ENCODE measurements at regions not wholly inside any gene's neighbourhood (a gene's known extent, or its start where the extent isn't known, plus 50 kb on each side); places are given as distances from the start of the nearest gene placed in this dataset.
A peak's percentile ranks its signal among the peaks of the same experiment; 100 is the strongest.
"Not testable (repeated sequence)": the region's sequence is repeated elsewhere in the genome, so short reads cannot be mapped to it uniquely, and the experiment has no call there.

- ChIA-PET POLR2A (no interaction called here), CTCF (no interaction called here)
- no peak for DNase-seq (ENCODE audit: extremely low spot score)
- TF ChIP-seq CTBP1 (IDR thresholded peaks at IDR 0.05; ENCODE audit: borderline replicate concordance) (no peak), NFRKB (IDR thresholded peaks at IDR 0.05) (no peak), L3MBTL2 (conservative IDR thresholded peaks at IDR 0.05) (no peak), FOXK2 (IDR thresholded peaks at IDR 0.05) (no peak), ELF4 (IDR thresholded peaks at IDR 0.05) (no peak), FOXA1 (IDR thresholded peaks at IDR 0.05) (no peak), SP1 (IDR thresholded peaks at IDR 0.05) (no peak), TARDBP (IDR thresholded peaks at IDR 0.05) (no peak), FOXM1 (IDR thresholded peaks at IDR 0.05; ENCODE audit: borderline replicate concordance) (no peak), ZNF384 (IDR thresholded peaks at IDR 0.05) (no peak), HDGF (IDR thresholded peaks at IDR 0.05; ENCODE audit: borderline replicate concordance) (no peak), LEF1 (IDR thresholded peaks at IDR 0.05; ENCODE audit: borderline replicate concordance) (no peak), ARNT (IDR thresholded peaks at IDR 0.05) (no peak), BHLHE40 (IDR thresholded peaks at IDR 0.05; ENCODE audit: borderline replicate concordance) (no peak), SUZ12 (IDR thresholded peaks at IDR 0.05) (no peak)
- TF ChIP-seq, protein P1, sequence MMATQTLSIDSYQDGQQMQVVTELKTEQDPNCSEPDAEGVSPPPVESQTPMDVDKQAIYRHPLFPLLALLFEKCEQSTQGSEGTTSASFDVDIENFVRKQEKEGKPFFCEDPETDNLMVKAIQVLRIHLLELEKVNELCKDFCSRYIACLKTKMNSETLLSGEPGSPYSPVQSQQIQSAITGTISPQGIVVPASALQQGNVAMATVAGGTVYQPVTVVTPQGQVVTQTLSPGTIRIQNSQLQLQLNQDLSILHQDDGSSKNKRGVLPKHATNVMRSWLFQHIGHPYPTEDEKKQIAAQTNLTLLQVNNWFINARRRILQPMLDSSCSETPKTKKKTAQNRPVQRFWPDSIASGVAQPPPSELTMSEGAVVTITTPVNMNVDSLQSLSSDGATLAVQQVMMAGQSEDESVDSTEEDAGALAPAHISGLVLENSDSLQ (IDR thresholded peaks at IDR 0.05) = no peak
Measured at GRCh38 chr1:208731981-208732821, 488.0 kb upstream of the PLXNA2 start.

DNA sequence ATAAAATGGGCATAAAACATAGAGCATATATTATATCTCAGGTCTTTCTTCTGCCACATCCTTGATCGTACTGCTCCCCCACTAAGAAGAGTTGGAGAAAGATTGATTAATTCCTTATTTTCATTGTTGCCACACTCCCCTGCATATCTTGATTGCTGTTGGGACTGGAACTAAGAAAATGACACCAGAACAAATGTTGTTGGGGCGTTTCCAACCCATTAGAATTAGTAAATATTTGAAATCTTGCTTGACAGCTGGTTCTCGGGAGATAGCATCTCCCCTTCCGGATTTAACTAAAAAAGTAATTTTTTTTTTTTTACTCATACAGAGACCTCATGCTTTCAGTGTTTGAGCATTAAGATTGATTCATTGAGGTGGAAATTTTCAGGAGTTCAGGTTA, 493.0 kb upstream of the PLXNA2 start:
- ChIA-PET CTCF (no interaction called here), POLR2A (no interaction called here)
- DNase-seq (ENCODE audit: extremely low spot score) = no peak
- TF ChIP-seq FOXK2 (IDR thresholded peaks at IDR 0.05) = no peak

- DNase-seq (ENCODE audit: extremely low spot score) = no peak
- CTCF ChIA-PET = no interaction called here
- POLR2A ChIA-PET = no interaction called here
- TF ChIP-seq ARNT (IDR thresholded peaks at IDR 0.05) (no peak), NFRKB (IDR thresholded peaks at IDR 0.05) (no peak)
Measured at GRCh38 chr1:208737922-208738321, 493.7 kb upstream of the PLXNA2 start.

DNA sequence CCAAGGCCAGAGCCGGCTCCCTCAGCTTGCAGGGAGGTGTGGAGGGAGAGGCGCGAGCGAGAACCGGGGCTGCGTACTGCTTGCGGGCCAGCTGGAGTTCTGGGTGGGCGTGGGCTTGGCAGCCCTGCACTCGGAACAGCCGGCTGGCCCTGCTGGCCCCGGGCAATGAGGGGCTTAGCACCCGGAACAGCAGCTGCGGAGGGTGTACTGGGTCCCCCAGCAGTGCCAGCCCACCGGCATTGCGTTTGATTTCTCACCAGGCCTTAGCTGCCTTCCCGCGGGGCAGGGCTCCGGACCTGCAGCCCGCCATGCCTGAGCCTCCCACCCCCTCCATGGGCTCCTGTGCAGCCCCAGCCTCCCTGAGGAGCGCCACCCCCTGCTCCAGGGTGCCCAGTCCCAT, 495.5 kb upstream of the PLXNA2 start:
- DNase-seq (ENCODE audit: extremely low spot score); POLR2A ChIA-PET: not testable (repeated sequence)

DNA sequence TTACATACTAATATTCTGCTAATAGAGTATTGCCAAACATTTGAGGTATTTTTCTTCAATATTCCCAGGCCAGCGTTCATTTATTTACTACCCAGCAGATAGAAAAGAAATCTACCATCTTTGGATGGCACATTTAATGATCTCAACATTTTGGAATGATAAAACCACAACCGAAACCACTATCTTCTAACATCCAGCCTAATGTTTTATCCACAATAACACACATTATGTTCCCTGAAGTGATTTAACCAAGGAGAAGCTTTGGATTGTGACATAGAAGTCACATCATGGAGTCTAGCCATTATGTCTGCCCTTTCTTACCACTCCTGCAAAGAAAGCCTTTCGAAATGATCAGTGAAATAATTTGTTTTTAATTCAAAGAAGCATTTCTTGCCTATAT, 497.1 kb upstream of the PLXNA2 start:
- POLR2A ChIA-PET = no interaction called here
- DNase-seq (ENCODE audit: extremely low spot score) = no peak

More for the DNA sequence above, 495.5 kb upstream of the PLXNA2 start:
- CTCF ChIA-PET = not testable (repeated sequence)

DNA sequence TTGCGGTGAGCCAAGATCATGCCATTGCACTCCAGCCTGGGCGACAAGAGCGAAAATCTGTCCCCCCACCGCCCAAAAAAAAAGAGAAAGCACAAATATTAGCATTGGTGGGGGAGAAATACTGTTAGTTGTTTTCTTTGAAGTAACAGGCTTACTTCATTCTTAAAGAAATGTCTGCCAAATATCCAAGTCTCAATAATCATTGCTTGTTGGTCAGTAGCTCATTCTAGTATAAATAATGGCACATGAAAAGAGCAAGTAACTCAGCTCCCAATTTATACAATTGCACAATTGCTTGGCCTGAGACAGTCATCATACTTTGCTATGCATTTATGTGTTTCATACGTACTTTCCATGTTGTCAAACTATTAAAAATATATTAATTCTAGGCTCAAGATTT, 499.2 kb upstream of the PLXNA2 start:
- ChIA-PET POLR2A (no interaction called here), CTCF (no interaction called here)
- DNase-seq (ENCODE audit: extremely low spot score) = no peak
- TF ChIP-seq, protein P1 (IDR thresholded peaks at IDR 0.05) = no peak
- TF ChIP-seq FOXM1 (IDR thresholded peaks at IDR 0.05; ENCODE audit: borderline replicate concordance) (no peak), ARNT (IDR thresholded peaks at IDR 0.05) (no peak), HDGF (IDR thresholded peaks at IDR 0.05; ENCODE audit: borderline replicate concordance) (no peak), FOXA1 (IDR thresholded peaks at IDR 0.05) (no peak), TARDBP (IDR thresholded peaks at IDR 0.05) (no peak), CTBP1 (IDR thresholded peaks at IDR 0.05; ENCODE audit: borderline replicate concordance) (no peak), SP1 (IDR thresholded peaks at IDR 0.05) (no peak), BHLHE40 (IDR thresholded peaks at IDR 0.05; ENCODE audit: borderline replicate concordance) (no peak), NFRKB (IDR thresholded peaks at IDR 0.05) (no peak), SUZ12 (IDR thresholded peaks at IDR 0.05) (no peak), LEF1 (IDR thresholded peaks at IDR 0.05; ENCODE audit: borderline replicate concordance) (no peak), L3MBTL2 (conservative IDR thresholded peaks at IDR 0.05) (no peak)

More for the DNA sequence above, 497.1 kb upstream of the PLXNA2 start:
- TF ChIP-seq FOXK2 (IDR thresholded peaks at IDR 0.05) (no peak), TARDBP (IDR thresholded peaks at IDR 0.05) (no peak), ARNT (IDR thresholded peaks at IDR 0.05) (no peak), FOXM1 (IDR thresholded peaks at IDR 0.05; ENCODE audit: borderline replicate concordance) (no peak), FOXA1 (IDR thresholded peaks at IDR 0.05) (no peak), ZNF384 (IDR thresholded peaks at IDR 0.05) (no peak), CTBP1 (IDR thresholded peaks at IDR 0.05; ENCODE audit: borderline replicate concordance) (no peak), SP1 (IDR thresholded peaks at IDR 0.05) (no peak), ELF4 (IDR thresholded peaks at IDR 0.05) (no peak)
- TF ChIP-seq, protein P1 (IDR thresholded peaks at IDR 0.05) = no peak
- CTCF ChIA-PET = no interaction called here

DNA sequence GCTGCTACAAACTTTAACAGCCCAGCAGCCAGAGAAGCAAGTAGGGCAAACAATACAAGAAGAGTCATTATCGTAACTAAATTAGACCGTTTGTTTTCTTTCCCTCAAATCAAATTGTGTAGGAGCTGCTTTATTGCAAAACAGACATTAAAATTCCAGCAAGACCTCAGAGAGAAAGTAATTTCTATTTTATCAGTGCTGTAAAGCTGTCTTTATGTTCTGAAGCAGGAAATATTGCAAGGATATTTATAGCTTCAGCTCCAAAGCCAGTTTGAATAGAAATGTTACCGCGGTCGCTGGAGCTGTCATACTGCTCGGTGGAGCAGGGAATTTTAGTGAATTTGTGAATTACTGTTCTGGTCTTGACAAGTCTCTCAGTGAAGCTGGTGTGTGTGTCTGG, 503.8 kb upstream of the PLXNA2 start:
- TF ChIP-seq ZNF384 (IDR thresholded peaks at IDR 0.05) (no peak), FOXA1 (IDR thresholded peaks at IDR 0.05) (no peak), SUZ12 (IDR thresholded peaks at IDR 0.05) (no peak), FOXK2 (IDR thresholded peaks at IDR 0.05) (no peak), LEF1 (IDR thresholded peaks at IDR 0.05; ENCODE audit: borderline replicate concordance) (no peak), TARDBP (IDR thresholded peaks at IDR 0.05) (no peak), ARNT (IDR thresholded peaks at IDR 0.05) (no peak), BHLHE40 (IDR thresholded peaks at IDR 0.05; ENCODE audit: borderline replicate concordance) (no peak), HDGF (IDR thresholded peaks at IDR 0.05; ENCODE audit: borderline replicate concordance) (no peak), NFRKB (IDR thresholded peaks at IDR 0.05) (no peak), CTBP1 (IDR thresholded peaks at IDR 0.05; ENCODE audit: borderline replicate concordance) (peak; percentile 15; the same call in 1 of the 2 replicates), L3MBTL2 (conservative IDR thresholded peaks at IDR 0.05) (no peak), SP1 (IDR thresholded peaks at IDR 0.05) (no peak), FOXM1 (IDR thresholded peaks at IDR 0.05; ENCODE audit: borderline replicate concordance) (no peak), ELF4 (IDR thresholded peaks at IDR 0.05) (no peak)
- TF ChIP-seq, protein P1 (IDR thresholded peaks at IDR 0.05) = peak; percentile 78; the same call in 1 of the 2 replicates
- ChIA-PET POLR2A (no interaction called here), CTCF (interaction anchor here (0.7 kb wide), 1 partner anchor 279 kb away, joined by 3 read pairs; no protein-coding TSS in a partner anchor)
- peak; percentile 42 for DNase-seq (ENCODE audit: extremely low spot score)
